Right lobe of liver (tissue), 4 donors: ENCODE measurements at regions not wholly inside any gene's neighbourhood (a gene's known extent, or its start where the extent isn't known, plus 50 kb on each side); places are given as distances from the start of the nearest gene placed in this dataset.

ENCODE experiments used
- CTCF ChIP-seq, 4 donors: fragments of 200-600 bp in 3 of 4; fragments of 450-650 bp in 1 of 4; IDR thresholded peaks; one replicate each; pipeline versions ENCODE4 v1.5.1 to v1.8.0; 2016 to 2022; ENCODE audit warnings: antibody characterized with exemption in 4 of 4, mild to moderate bottlenecking in 2 of 4
- POLR2A ChIP-seq: fragments of 450-650 bp; IDR thresholded peaks from one replicate; pipeline ENCODE4 v1.6.1; 2017; ENCODE audit warnings: antibody characterized with exemption, mild to moderate bottlenecking
- donor health status: DM: no; HTN: no; CAD: no.
- donor health status: DM: no; HTN: no; CAD: no.
- donor health status: DM: no; HTN: yes; CAD: no.

DNA sequence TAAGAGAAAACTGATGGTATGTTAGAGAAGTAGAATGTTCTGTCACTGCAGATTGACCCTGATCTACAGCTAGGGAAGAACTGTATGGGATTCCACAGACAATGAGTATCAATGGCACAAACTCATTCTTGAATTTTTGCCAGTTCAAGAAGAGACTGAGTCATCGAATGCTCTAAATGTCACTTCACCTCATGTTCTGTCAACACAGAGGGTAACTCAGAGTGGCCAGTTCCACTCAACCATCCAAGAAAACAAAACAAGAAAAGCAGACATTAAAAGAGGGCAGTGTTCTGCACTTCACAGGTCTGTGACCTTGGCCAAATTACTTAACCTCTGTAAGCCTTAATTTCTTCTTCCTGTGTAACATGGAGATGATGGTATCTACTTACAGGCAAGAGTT is 132.2 kb upstream of the HMHB1 start:
- no peak for TF ChIP-seq CTCF (IDR thresholded peaks at IDR 0.05)
- TF ChIP-seq POLR2A, result no peak
